GM15510 (cell line): ENCODE measurements at regions not wholly inside any gene's neighbourhood (a gene's known extent, or its start where the extent isn't known, plus 50 kb on each side); places are given as distances from the start of the nearest gene placed in this dataset.

Experiments used
- POLR2A ChIP-seq: IDR thresholded peaks from 3 replicates; pipeline ENCODE4 v1.6.1; 2011; ENCODE audit warnings: borderline replicate concordance; ENCODE audit not compliant: insufficient read length; ENCODE audit errors: extremely low read depth

DNA sequence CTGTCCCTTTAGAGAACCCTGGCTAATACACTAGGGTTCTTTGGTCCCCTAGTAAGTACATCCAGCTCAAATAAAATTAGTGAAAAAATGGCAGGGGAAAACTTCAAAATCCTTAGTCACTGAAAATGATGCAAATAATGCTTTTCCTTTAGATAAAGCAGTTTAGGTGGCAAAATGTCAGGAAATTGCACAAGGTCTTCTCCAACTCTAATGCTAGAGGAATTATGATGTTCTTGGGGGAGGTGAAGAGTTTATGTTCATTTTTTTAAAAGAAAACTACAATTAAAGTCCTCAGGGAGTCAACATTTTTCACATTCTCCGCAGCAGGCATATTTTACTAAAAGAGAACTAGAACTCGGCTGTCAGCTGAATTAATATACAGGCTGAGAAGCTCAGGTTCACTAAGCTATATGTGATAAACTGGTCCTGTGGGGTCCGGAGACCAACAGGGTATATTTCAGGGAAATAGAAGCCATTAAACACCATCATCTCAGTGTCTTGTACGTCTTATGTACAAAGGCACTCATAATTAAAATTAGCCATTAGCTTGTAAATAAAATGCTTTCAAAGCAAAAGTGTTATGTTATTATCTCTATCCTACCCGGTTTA, 1164.7 kb upstream of the AUTS2 start:
- no peak for TF ChIP-seq POLR2A

GRCh38 chr7:68434857-68435256, 1163.4 kb upstream of the AUTS2 start:
- TF ChIP-seq POLR2A, result no peak

- TF ChIP-seq POLR2A, result no peak
Measured at GRCh38 chr7:68438016-68438415, 1160.3 kb upstream of the AUTS2 start.

GRCh38 chr7:68438811-68439210, 1159.5 kb upstream of the AUTS2 start:
- no peak for TF ChIP-seq POLR2A

- no peak for TF ChIP-seq POLR2A
Measured at GRCh38 chr7:68439897-68440296, 1158.4 kb upstream of the AUTS2 start.

DNA sequence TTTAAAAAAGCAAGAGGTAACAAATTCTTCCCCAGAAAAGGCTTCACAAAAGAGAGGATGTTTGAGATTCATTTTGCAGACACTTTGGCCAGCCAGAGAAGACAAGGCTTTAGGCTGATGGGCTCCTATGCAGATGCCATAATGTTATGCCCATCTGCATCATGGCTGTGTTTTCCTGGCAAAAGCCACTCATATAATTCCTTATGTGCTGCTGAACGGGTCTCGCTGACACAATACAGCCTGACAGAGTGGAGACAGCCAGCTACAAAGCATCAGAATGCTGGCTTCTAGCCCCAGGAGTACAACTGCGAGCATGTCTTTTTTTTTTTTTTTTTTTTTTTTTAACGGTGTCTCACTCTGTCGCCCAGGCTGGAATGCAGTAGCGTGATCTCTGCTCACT, 1157.4 kb upstream of the AUTS2 start:
- TF ChIP-seq POLR2A, result no peak

DNA sequence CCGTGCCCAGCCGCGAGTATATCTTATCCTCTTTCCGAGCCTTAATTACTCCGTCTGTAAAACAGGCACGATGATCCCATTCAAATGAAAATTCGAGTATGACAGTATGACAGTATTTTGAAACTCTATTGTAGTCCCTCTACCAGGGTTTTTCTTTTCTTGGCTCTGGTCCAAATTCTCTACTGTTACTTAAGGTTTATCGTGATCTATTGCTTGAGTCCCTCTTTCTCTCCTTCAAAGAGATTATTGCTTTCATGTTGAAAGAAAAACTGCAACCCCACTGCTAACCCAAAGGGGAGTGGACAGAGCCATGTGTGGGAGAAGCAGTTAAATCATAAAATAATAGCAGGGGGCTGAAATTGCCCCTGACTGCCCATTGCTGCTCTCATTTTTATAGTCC, 1156.6 kb upstream of the AUTS2 start:
- TF ChIP-seq POLR2A, result no peak

DNA sequence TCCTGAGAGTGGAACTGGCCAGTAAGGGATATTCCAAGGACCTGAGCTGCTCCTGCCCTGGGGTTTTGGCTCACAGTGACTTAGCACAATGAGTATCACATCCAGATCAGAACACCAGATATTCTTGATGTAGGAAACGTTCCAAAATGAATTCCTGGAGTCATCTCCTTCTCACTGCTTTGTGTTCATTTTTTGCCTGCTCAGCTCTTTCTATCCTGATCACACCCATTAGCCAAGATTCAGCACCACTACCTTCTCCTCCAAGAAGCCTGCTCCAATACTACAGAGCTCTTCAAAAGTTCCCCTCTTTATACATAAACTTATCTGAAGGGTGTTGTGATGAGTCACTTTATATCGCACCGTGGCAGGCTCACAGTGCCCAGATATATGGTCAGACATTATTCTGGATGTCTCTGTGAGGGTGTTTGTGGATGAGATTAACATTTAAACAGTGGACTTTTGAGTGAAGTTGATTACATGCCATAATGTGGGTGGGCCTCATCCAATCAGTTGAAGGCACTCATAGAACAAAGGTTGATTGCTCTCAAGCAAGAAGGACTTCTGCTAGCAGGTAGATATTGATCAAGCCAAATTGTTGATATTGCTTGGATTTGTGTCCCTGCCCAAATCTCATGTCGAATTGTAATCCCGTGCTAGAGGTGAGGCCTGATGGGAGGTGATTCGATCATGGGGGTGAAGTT, 1155.2 kb upstream of the AUTS2 start:
- no peak for TF ChIP-seq POLR2A

DNA sequence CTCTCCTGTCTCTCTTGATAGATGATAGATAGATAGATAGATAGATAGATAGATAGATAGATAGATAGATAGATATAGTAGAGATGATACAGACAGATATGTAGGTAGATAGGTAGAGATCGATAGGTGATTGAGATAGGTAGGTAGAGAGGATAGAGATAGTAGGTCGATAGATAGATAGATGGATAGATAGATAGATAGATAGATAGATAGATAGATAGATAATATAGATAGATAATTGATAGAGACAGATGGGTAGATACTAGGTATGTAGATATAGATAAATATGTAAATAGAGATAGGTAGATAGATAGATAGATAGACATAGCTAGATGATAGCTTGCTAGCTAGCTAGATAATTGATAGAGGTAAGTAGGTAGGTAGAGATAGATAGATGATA, 1154.2 kb upstream of the AUTS2 start:
- TF ChIP-seq POLR2A, result no peak

GRCh38 chr7:68444956-68445355, 1153.3 kb upstream of the AUTS2 start:
- TF ChIP-seq POLR2A, result no peak

DNA sequence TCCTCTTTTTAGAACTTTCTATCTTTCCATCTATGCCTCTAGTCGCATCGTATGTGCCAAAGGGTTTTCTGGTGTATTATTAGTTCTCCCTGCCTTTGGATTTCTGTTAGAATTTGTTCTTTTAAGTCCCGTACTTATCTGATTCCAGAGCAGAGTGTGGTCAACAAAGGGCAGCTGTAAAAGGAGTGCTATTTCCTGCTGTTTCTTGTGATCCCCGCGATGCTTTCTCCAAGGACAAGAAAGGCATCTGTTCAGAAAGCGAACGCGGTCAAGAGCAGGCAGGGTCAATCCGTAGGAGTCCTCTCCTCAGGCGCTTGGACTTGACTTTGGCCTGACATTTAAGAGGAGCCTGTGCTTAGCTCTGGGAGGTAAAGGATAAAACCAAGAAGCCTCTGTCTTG, 1152.1 kb upstream of the AUTS2 start:
- TF ChIP-seq POLR2A, result no peak

GRCh38 chr7:68449099-68449498, 1149.2 kb upstream of the AUTS2 start:
- no peak for TF ChIP-seq POLR2A

GRCh38 chr7:68449816-68450215, 1148.5 kb upstream of the AUTS2 start:
- TF ChIP-seq POLR2A, result no peak

GRCh38 chr7:68454931-68455330, 1143.3 kb upstream of the AUTS2 start:
- no peak for TF ChIP-seq POLR2A

- no peak for TF ChIP-seq POLR2A
Measured at GRCh38 chr7:68456469-68456868, 1141.8 kb upstream of the AUTS2 start.

DNA sequence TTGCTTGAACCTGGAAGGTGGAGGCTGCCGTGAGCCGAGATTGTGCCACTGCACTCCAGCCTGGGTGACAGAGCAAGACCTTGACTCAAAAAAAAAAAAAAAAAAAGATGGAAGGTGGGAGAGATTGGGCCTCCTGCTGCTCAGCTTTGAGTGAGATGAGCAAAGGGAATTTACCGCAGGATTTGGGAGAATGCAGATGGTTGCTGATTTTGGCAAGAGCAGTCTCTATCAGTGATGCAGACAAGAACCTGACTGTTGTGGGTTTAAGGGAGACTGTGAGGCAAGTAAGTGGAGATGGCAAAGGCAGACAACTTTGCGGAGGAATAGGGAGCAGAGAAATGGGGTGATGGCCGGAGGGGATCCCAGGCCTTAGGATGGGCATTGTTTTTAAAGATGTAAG, 1140.8 kb upstream of the AUTS2 start:
- no peak for TF ChIP-seq POLR2A
